22Rv1 (cell line): ENCODE measurements at regions not wholly inside any gene's neighbourhood (a gene's known extent, or its start where the extent isn't known, plus 50 kb on each side); places are given as distances from the start of the nearest gene placed in this dataset.

Source experiments
- H3K27ac ChIP-seq: fragments of 450-650 bp; 2 replicates; pipeline ENCODE4 v1.5.1; 2017
- CTCF ChIP-seq: fragments of 450-650 bp; IDR thresholded peaks from 2 replicates; pipeline ENCODE4 v1.5.1; 2017; ENCODE audit warnings: mild to moderate bottlenecking
- ZFX ChIP-seq: fragments of 450-650 bp; IDR thresholded peaks from 2 replicates; pipeline ENCODE4 v1.6.1; 2017; ENCODE audit warnings: antibody characterized with exemption, borderline replicate concordance

- TF ChIP-seq CTCF (no peak), ZFX (no peak)
- no peak overlapping the region for H3K27ac ChIP-seq
These were observed 177.3 kb upstream of the TSHZ2 start for GRCh38 chr20:52794853-52795252.

- H3K27ac ChIP-seq: no peak overlapping the region
- TF ChIP-seq ZFX: no peak
- TF ChIP-seq CTCF: no peak
These were observed 178.7 kb upstream of the TSHZ2 start for GRCh38 chr20:52793339-52793963.

- H3K27ac ChIP-seq: no peak overlapping the region
- no peak for TF ChIP-seq CTCF
- no peak for TF ChIP-seq ZFX
These were observed 181.1 kb upstream of the TSHZ2 start for GRCh38 chr20:52791091-52791490.

GRCh38 chr20:52789716-52790115 is 182.4 kb upstream of the TSHZ2 start:
- no peak overlapping the region for H3K27ac ChIP-seq
- TF ChIP-seq ZFX (no peak), CTCF (no peak)

- no peak overlapping the region for H3K27ac ChIP-seq
- TF ChIP-seq CTCF (no peak), ZFX (no peak)
These were observed 184.2 kb upstream of the TSHZ2 start for GRCh38 chr20:52787962-52788361.

GRCh38 chr20:52787216-52787615 is 184.9 kb upstream of the TSHZ2 start:
- H3K27ac ChIP-seq: no peak overlapping the region
- no peak for TF ChIP-seq ZFX
- no peak for TF ChIP-seq CTCF

GRCh38 chr20:52785679-52786078 is 186.5 kb upstream of the TSHZ2 start:
- no peak for TF ChIP-seq CTCF
- H3K27ac ChIP-seq: no peak overlapping the region
